SKM-1 treated with dmso at 0.1 percent for 144 hours (cell line): ENCODE measurements at regions not wholly inside any gene's neighbourhood (a gene's known extent, or its start where the extent isn't known, plus 50 kb on each side); places are given as distances from the start of the nearest gene placed in this dataset.
"Not testable (repeated sequence)": the region's sequence is repeated elsewhere in the genome, so short reads cannot be mapped to it uniquely, and the experiment has no call there.

Source experiments
- DNase-seq: peaks from one replicate; lab custom pipeline; 2025; ENCODE audit not compliant: unreplicated experiment; lab: John Stamatoyannopoulos, UW

- no peak for DNase-seq
These were observed 162.5 kb upstream of the C1orf174 start for GRCh38 chr1:4062560-4062959.

- no peak for DNase-seq
These were observed 162.9 kb upstream of the C1orf174 start for GRCh38 chr1:4062992-4063391.

- no peak for DNase-seq
These were observed 163.4 kb upstream of the C1orf174 start for GRCh38 chr1:4063516-4063915.

GRCh38 chr1:4064150-4064889 lies 164.2 kb upstream of the C1orf174 start:
- no peak for DNase-seq

GRCh38 chr1:4066860-4067599 lies 167.0 kb upstream of the C1orf174 start:
- DNase-seq = no peak

GRCh38 chr1:4068076-4068475 lies 168.0 kb upstream of the C1orf174 start:
- no peak for DNase-seq

- no peak for DNase-seq
These were observed 171.6 kb upstream of the C1orf174 start for GRCh38 chr1:4071653-4072052.

GRCh38 chr1:4072481-4073153 lies 172.5 kb upstream of the C1orf174 start:
- DNase-seq = no peak

GRCh38 chr1:4075436-4076225 lies 175.6 kb upstream of the C1orf174 start:
- DNase-seq = no peak

- no peak for DNase-seq
These were observed 176.3 kb upstream of the C1orf174 start for GRCh38 chr1:4076346-4076745.

GRCh38 chr1:4078091-4078962 lies 178.3 kb upstream of the C1orf174 start:
- DNase-seq = not testable (repeated sequence)

- no peak for DNase-seq
These were observed 179.7 kb upstream of the C1orf174 start for GRCh38 chr1:4079815-4080214.

GRCh38 chr1:4081806-4082711 lies 182.0 kb upstream of the C1orf174 start:
- DNase-seq = no peak

GRCh38 chr1:4083231-4084047 lies 183.4 kb upstream of the C1orf174 start:
- no peak for DNase-seq

GRCh38 chr1:4084048-4084431 lies 184.0 kb upstream of the C1orf174 start:
- no peak for DNase-seq

GRCh38 chr1:4084446-4084845 lies 184.4 kb upstream of the C1orf174 start:
- no peak for DNase-seq

GRCh38 chr1:4084896-4085295 lies 184.8 kb upstream of the C1orf174 start:
- no peak for DNase-seq

GRCh38 chr1:4085546-4085945 lies 185.5 kb upstream of the C1orf174 start:
- no peak for DNase-seq
